Endodermal cell (in vitro differentiated cells): ENCODE measurements at regions not wholly inside any gene's neighbourhood (a gene's known extent, or its start where the extent isn't known, plus 50 kb on each side); places are given as distances from the start of the nearest gene placed in this dataset.

ENCODE experiments used
- DNase-seq: peaks from one replicate; pipeline ENCODE4 v3.0.0-alpha.2; 2017
- H3K27ac ChIP-seq: 2 replicates; pipeline ENCODE4 v1.5.1; 2013; ENCODE audit warnings: mild to moderate bottlenecking, low read depth, low read length, moderate library complexity
- H3K27me3 ChIP-seq: 2 replicates; pipeline ENCODE4 v1.6.1; 2013; ENCODE audit warnings: mild to moderate bottlenecking, low read length, moderate library complexity; ENCODE audit not compliant: insufficient read depth, control insufficient read depth, poor library complexity, severe bottlenecking
- H3K36me3 ChIP-seq: 2 replicates; pipeline ENCODE4 v1.7.0; 2013; ENCODE audit warnings: mild to moderate bottlenecking, low read length, moderate library complexity; ENCODE audit not compliant: control insufficient read depth, insufficient read depth
- H3K4me1 ChIP-seq: one replicate; pipeline ENCODE4 v1.7.0; 2013; ENCODE audit warnings: low read length; ENCODE audit not compliant: control insufficient read depth, insufficient read depth
- H3K4me3 ChIP-seq: 2 replicates; pipeline ENCODE4 v1.5.1; 2013; ENCODE audit warnings: mild to moderate bottlenecking, low read length, moderate library complexity
- H3K9ac ChIP-seq: 2 replicates; pipeline ENCODE4 v1.6.1; 2013; ENCODE audit warnings: mild to moderate bottlenecking, low read length, moderate library complexity; ENCODE audit not compliant: poor library complexity, severe bottlenecking; ENCODE audit errors: extremely low read depth
- H3K9me3 ChIP-seq: 2 replicates; pipeline ENCODE4 v1.6.1; 2013; ENCODE audit warnings: mild to moderate bottlenecking, low read length, moderate library complexity; ENCODE audit not compliant: control insufficient read depth
- H3K27ac Mint-ChIP-seq: 2 replicates; pipeline ENCODE4 v1.8.0; 2020; ENCODE audit warnings: mixed read lengths
- H3K27me3 Mint-ChIP-seq: 2 replicates; pipeline ENCODE4 v1.8.0; 2021; ENCODE audit warnings: mild to moderate bottlenecking, mixed read lengths; ENCODE audit not compliant: insufficient read depth
- H3K36me3 Mint-ChIP-seq: 2 replicates; pipeline ENCODE4 v1.8.0; 2020; ENCODE audit warnings: low read depth, mixed read lengths
- H3K4me1 Mint-ChIP-seq: 2 replicates; pipeline ENCODE4 v1.8.0; 2020; ENCODE audit warnings: mixed read lengths
- H3K4me3 Mint-ChIP-seq: 2 replicates; pipeline ENCODE4 v1.8.0; 2020; ENCODE audit warnings: mild to moderate bottlenecking, moderate library complexity, mixed read lengths
- H3K9me3 Mint-ChIP-seq: 2 replicates; pipeline ENCODE4 v1.8.0; 2020; ENCODE audit warnings: mild to moderate bottlenecking, mixed read lengths
- CTCF ChIP-seq: fragments of 200-600 bp; sonication (generic); conservative IDR thresholded peaks from 2 replicates; pipeline ENCODE4 v1.5.0; 2021; ENCODE audit warnings: antibody characterized with exemption, mild to moderate bottlenecking
- WGBS, 2 experiments: methylation state at CpG; one replicate each; pipeline versions ENCODE4 v1.1.5 to v1.1.7; 2013; ENCODE audit warnings: missing lambda C conversion rate in 2 of 2, mixed read lengths in 1 of 2; ENCODE audit not compliant: insufficient coverage in 1 of 2, insufficient read length in 1 of 2; 5-methylcytosine and 5-hydroxymethylcytosine counted together

DNA sequence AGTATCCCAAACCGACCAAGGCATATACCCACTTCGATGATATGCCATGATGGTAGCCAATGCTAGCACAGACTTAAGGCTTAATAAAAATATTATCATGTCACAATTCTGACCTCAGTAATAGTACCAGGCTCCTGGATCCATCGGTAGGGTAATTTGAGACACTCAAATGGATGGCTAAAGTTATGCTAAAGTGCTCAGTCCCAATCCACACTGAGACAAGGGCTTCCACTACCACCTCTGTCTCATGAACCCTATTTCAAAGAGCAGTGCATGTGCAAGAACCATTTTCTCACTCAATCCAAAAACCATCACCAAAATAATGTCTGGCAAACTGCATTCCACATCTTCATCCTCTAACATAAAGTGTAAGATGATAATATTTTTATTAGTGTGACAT lies 122.4 kb upstream of the KRR1 start:
- H3K9me3 ChIP-seq: peaks cover 3% of the 10 kb centered on the region
- WGBS, 2 experiments: 64 to 73% methylated on average over 2 to 3 of the region's 3 CpGs
- Mint-ChIP-seq H3K27ac (no peak overlapping the region), H3K9me3 (no peaks in the 10 kb centered on the region), H3K36me3 (no peaks in the 10 kb centered on the region), H3K4me3 (no peak overlapping the region), H3K4me1 (peaks cover 16% of the 10 kb centered on the region), H3K27me3 (no peaks in the 10 kb centered on the region)
- no peaks in the 10 kb centered on the region for H3K27me3 ChIP-seq
- H3K4me3 ChIP-seq: no peak overlapping the region
- H3K27ac ChIP-seq: no peak overlapping the region
- no peak for DNase-seq
- no peak for TF ChIP-seq CTCF
- H3K9ac ChIP-seq: no peak overlapping the region
- H3K36me3 ChIP-seq: no peaks in the 10 kb centered on the region
- no peaks in the 10 kb centered on the region for H3K4me1 ChIP-seq

DNA sequence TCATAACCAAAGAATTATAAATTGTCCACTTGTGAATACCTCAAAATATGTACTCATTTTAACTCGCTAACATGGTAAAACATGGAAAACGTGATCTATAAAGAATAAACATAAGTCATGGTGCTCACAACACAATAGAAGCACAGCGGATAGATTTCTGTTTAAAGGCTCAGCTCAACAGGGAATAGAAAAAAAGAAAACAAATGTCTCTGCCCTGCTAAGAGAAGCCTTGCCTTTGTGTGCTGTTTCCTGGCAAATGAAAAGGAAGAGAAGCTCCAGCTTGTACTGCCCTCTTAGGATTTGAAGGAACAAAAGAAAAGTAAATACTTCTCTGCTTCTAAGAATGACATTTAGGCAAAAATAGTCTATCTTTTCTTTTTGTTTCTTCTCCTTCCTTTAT lies 121.0 kb upstream of the KRR1 start:
- 43 to 72% methylated on average over 1 to 3 of the region's 3 CpGs for WGBS, 2 experiments
- TF ChIP-seq CTCF: no peak
- no peak for DNase-seq
- H3K36me3 ChIP-seq: no peaks in the 10 kb centered on the region
- no peaks in the 10 kb centered on the region for H3K9me3 Mint-ChIP-seq
- H3K4me1 ChIP-seq: no peaks in the 10 kb centered on the region
- H3K27me3 Mint-ChIP-seq: no peaks in the 10 kb centered on the region
- no peak overlapping the region for H3K4me3 Mint-ChIP-seq
- H3K36me3 Mint-ChIP-seq: no peaks in the 10 kb centered on the region
- no peak overlapping the region for H3K4me3 ChIP-seq
- peaks cover 16% of the 10 kb centered on the region for H3K4me1 Mint-ChIP-seq
- no peaks in the 10 kb centered on the region for H3K27me3 ChIP-seq
- no peak overlapping the region for H3K27ac Mint-ChIP-seq
- H3K27ac ChIP-seq: no peak overlapping the region
- no peak overlapping the region for H3K9ac ChIP-seq
- peaks cover 3% of the 10 kb centered on the region for H3K9me3 ChIP-seq

- no peaks in the 10 kb centered on the region for H3K4me1 ChIP-seq
- no peaks in the 10 kb centered on the region for H3K36me3 ChIP-seq
- no peak for TF ChIP-seq CTCF
- Mint-ChIP-seq H3K36me3 (no peaks in the 10 kb centered on the region), H3K4me3 (no peak overlapping the region), H3K27me3 (no peaks in the 10 kb centered on the region), H3K9me3 (no peaks in the 10 kb centered on the region), H3K4me1 (peaks cover 17% of the 10 kb centered on the region), H3K27ac (no peak overlapping the region)
- H3K4me3 ChIP-seq: no peak overlapping the region
- no peak for DNase-seq
- no peak overlapping the region for H3K9ac ChIP-seq
- H3K9me3 ChIP-seq: peaks cover 3% of the 10 kb centered on the region
- no peaks in the 10 kb centered on the region for H3K27me3 ChIP-seq
- 86 to 89% methylated on average over 3 to 4 of the region's 5 CpGs for WGBS, 2 experiments
- H3K27ac ChIP-seq: no peak overlapping the region
These were observed 120.4 kb upstream of the KRR1 start for GRCh38 chr12:75631831-75632230.
